Renal cortical epithelial cell (primary cell): ENCODE measurements at regions not wholly inside any gene's neighbourhood (a gene's known extent, or its start where the extent isn't known, plus 50 kb on each side); places are given as distances from the start of the nearest gene placed in this dataset.

Source experiments
- DNase-seq: peaks from one replicate; pipeline ENCODE4 v3.0.0-alpha.2; 2011; ENCODE audit warnings: low read depth

GRCh38 chr16:86740298-86740697, 161.9 kb downstream of the FOXL1 start:
- no peak for DNase-seq

- peak; percentile 91 for DNase-seq
Observed at GRCh38 chr16:86740906-86741799, 162.8 kb downstream of the FOXL1 start.

- no peak for DNase-seq
Observed at GRCh38 chr16:86747761-86748160, 169.4 kb downstream of the FOXL1 start.

- DNase-seq = no peak
Observed at GRCh38 chr16:86748652-86749051, 170.3 kb downstream of the FOXL1 start.

- DNase-seq = peak; percentile 96
Observed at GRCh38 chr16:86751076-86752030, 173.0 kb downstream of the FOXL1 start.

GRCh38 chr16:86752582-86753175, 174.3 kb downstream of the FOXL1 start:
- DNase-seq = no peak

GRCh38 chr16:86753399-86753798, 175.1 kb downstream of the FOXL1 start:
- no peak for DNase-seq

GRCh38 chr16:86755571-86756006, 177.2 kb downstream of the FOXL1 start:
- DNase-seq = no peak

GRCh38 chr16:86756882-86757703, 178.7 kb downstream of the FOXL1 start:
- DNase-seq = no peak

GRCh38 chr16:86757704-86758040, 179.3 kb downstream of the FOXL1 start:
- no peak for DNase-seq

GRCh38 chr16:86758932-86759331, 180.6 kb downstream of the FOXL1 start:
- DNase-seq = no peak

- DNase-seq = peak; percentile 16
Observed at GRCh38 chr16:86761111-86762031, 183.0 kb downstream of the FOXL1 start.

GRCh38 chr16:86762095-86762494, 183.7 kb downstream of the FOXL1 start:
- no peak for DNase-seq

- no peak for DNase-seq
Observed at GRCh38 chr16:86763819-86764218, 185.5 kb downstream of the FOXL1 start.

GRCh38 chr16:86764551-86764950, 186.2 kb downstream of the FOXL1 start:
- DNase-seq = no peak

GRCh38 chr16:86765389-86766026, 187.2 kb downstream of the FOXL1 start:
- no peak for DNase-seq

- DNase-seq = no peak
Observed at GRCh38 chr16:86766700-86767099, 188.4 kb downstream of the FOXL1 start.

GRCh38 chr16:86768228-86768791, 190.0 kb downstream of the FOXL1 start:
- DNase-seq = peak; percentile 69

GRCh38 chr16:86768999-86769398, 190.7 kb downstream of the FOXL1 start:
- DNase-seq = peak; percentile 94
